Liver (tissue), 3 donors: ENCODE measurements at regions not wholly inside any gene's neighbourhood (a gene's known extent, or its start where the extent isn't known, plus 50 kb on each side); places are given as distances from the start of the nearest gene placed in this dataset.

Source experiments
- CTCF ChIP-seq: fragments of 150-350 bp; IDR thresholded peaks from 2 replicates; pipeline ENCODE4 v1.5.1; 2017; ENCODE audit warnings: improper control_type of control experiment, low read depth, low read length; ENCODE audit not compliant: missing input control
- EGR1 ChIP-seq, 2 donors: IDR thresholded peaks; 2 replicates each; pipeline ENCODE4 v1.6.1; 2016 to 2018; ENCODE audit warnings: antibody characterized with exemption in 2 of 2, low read depth in 2 of 2
- JUND ChIP-seq, 2 donors: IDR thresholded peaks; 2 replicates each; pipeline ENCODE4 v1.6.1; 2016; ENCODE audit warnings: antibody characterized with exemption in 2 of 2
- MAX ChIP-seq: IDR thresholded peaks from 2 replicates; pipeline ENCODE4 v1.6.1; 2016; ENCODE audit warnings: antibody characterized with exemption
- RXRA ChIP-seq, 2 donors: IDR thresholded peaks; 2 replicates each; pipeline ENCODE4 v1.6.1; 2017 to 2018; ENCODE audit warnings: antibody characterized with exemption in 2 of 2, mild to moderate bottlenecking in 1 of 2
- SP1 ChIP-seq: IDR thresholded peaks from 2 replicates; pipeline ENCODE4 v1.6.1; 2018; ENCODE audit warnings: antibody characterized with exemption, mild to moderate bottlenecking
- donor health status: healthy.
- donor health status: healthy.

DNA sequence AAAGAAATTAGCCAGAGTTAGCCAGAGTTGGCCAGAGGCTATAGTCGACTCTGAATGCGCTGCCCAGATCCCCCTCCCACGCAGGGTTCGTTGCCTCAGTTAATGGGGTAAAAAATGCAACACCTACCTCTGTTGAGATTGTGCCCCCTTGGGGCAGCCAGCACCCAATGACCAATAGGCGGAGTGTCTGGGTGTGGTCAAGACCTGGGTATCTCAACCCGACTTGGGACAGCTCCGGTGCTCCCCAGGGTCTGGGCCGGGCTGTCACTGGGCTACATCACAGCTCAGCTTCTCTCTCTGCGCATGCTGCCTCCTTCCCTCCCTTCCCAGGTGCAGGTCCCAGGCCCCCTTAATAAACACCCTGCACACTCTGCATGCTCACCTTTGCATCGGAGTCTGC lies 59.6 kb upstream of the GCSH start:
- no peak for TF ChIP-seq RXRA (IDR thresholded peaks at IDR 0.05)
- no peak for TF ChIP-seq CTCF
- no peak for TF ChIP-seq JUND (IDR thresholded peaks at IDR 0.05)
- TF ChIP-seq EGR1 (IDR thresholded peaks at IDR 0.05; ENCODE audit: low read depth in 2 of 2), result no peak
- no peak for TF ChIP-seq SP1
- TF ChIP-seq MAX, result no peak
